Activated naive CD4-positive, alpha-beta T cell treated with anti-CD3 and anti-CD28 coated beads for 36 hours (primary cell): ENCODE measurements at regions not wholly inside any gene's neighbourhood (a gene's known extent, or its start where the extent isn't known, plus 50 kb on each side); places are given as distances from the start of the nearest gene placed in this dataset.

Experiments
- CTCF ChIA-PET: fragments of 350-600 bp; sonication (Branson Sonifier 250); formaldehyde crosslinking; loops from one replicate; lab custom pipeline; 2021; ENCODE audit warnings: antibody characterized with exemption; lab: Charles Lee
- DNase-seq: peaks from one replicate; pipeline ENCODE4 v3.0.0-alpha.2; 2020
- H3K27ac Mint-ChIP-seq: one replicate; pipeline ENCODE4 v1.8.0; 2021; ENCODE audit warnings: mild to moderate bottlenecking, mixed read lengths
- H3K27me3 Mint-ChIP-seq: one replicate; pipeline ENCODE4 v1.8.0; 2021; ENCODE audit warnings: low read depth, mixed read lengths
- H3K36me3 Mint-ChIP-seq: one replicate; pipeline ENCODE4 v1.8.0; 2021; ENCODE audit warnings: low read depth, mixed read lengths
- H3K4me1 Mint-ChIP-seq: one replicate; pipeline ENCODE4 v1.8.0; 2021; ENCODE audit warnings: low read depth, mixed read lengths
- H3K4me3 Mint-ChIP-seq: one replicate; pipeline ENCODE4 v1.8.0; 2021; ENCODE audit warnings: mild to moderate bottlenecking, moderate library complexity, mixed read lengths
- H3K9me3 Mint-ChIP-seq: one replicate; pipeline ENCODE4 v1.8.0; 2021; ENCODE audit warnings: mixed read lengths
- intact Hi-C: fragments of 100-400 bp; cut with micrococcal nuclease; formaldehyde crosslinking; loops from one replicate; pipeline ENCODE4 v1.15.1; 2023

DNA sequence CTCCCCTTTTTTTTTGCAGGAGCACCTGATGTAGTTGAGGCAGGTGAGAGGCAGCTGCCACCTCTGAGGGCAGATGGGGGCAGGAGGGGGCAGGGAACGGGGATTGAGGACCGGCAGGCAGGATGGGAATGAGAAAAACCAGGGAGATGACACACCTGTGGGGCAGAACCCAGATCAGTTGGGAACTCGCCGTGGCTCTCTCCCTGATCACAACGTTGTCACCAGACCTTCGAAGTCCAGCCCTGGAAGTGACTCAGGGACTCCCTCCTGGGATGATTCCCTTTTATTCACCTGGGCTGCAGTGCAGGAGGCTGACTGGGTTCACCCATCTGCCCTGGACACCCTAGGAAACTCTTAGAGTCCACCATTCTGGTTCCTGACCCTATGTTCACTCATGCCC, 127.2 kb downstream of the MXRA5 start:
- Mint-ChIP-seq H3K27ac (no peak overlapping the region), H3K9me3 (no peaks in the 10 kb centered on the region), H3K36me3 (no peaks in the 10 kb centered on the region), H3K27me3 (no peaks in the 10 kb centered on the region), H3K4me1 (no peaks in the 10 kb centered on the region), H3K4me3 (no peak overlapping the region)
- intact Hi-C loops = no loop called here
- DNase-seq = no peak
- CTCF ChIA-PET = no interaction called here

DNA sequence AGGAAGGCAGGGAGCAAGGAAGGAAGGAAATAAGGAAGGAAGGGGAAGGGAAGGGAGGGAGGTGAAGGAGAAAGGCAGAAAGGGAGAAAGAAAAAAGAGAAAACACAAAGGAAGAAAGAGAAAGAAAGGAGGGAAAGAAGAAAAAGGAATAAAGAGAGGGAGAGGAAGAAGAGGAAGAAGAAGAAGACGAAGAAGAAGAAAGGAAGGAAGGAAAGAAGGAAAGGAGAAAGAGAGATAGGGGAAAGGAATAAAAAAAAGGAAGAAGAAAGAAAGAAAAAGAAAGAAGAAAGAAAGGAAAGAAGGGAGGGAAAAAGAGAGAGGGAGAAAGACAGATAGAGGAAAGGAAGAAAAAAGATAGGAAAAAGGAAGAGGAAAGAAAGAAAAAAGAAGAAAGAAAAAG, 128.0 kb downstream of the MXRA5 start:
- Mint-ChIP-seq H3K4me3 (no peak overlapping the region), H3K27me3 (no peaks in the 10 kb centered on the region), H3K9me3 (no peaks in the 10 kb centered on the region), H3K27ac (no peak overlapping the region), H3K36me3 (no peaks in the 10 kb centered on the region), H3K4me1 (no peaks in the 10 kb centered on the region)
- no peak for DNase-seq
- intact Hi-C loops = no loop called here
- CTCF ChIA-PET = no interaction called here

DNA sequence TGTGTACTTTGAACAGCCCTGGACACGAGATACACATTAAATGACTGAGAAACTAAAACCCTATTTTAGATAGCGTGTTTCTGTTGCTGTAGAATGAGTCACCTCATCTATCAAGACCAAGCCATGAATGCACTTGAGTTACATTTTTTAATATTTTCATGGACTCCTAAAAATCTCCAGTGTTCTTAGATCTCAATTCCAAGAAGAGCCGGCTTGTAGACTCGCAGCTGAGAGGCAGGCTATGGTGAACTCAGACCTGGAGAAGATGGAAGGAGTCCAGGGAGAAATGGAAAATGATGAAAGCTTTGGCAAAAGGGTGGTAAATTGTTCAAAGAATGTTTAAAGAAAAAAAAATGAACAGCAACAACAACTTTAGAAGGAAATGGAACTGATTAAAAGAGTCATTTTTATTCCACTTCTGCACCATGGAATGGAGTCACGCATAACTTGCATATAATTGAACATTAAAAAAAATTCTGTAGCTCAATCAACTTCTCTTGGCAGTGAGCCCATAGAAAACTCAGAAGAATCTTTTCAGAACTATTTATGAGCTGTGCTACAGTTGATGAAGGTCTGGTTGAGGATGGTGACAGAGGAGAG, 129.8 kb downstream of the MXRA5 start:
- Mint-ChIP-seq H3K4me3 (no peak overlapping the region), H3K36me3 (no peaks in the 10 kb centered on the region), H3K4me1 (no peaks in the 10 kb centered on the region), H3K9me3 (no peaks in the 10 kb centered on the region), H3K27ac (no peak overlapping the region), H3K27me3 (no peaks in the 10 kb centered on the region)
- CTCF ChIA-PET = interaction anchor here (0.7 kb wide), 1 partner anchor 244 kb away, joined by 3 read pairs; no protein-coding TSS in a partner anchor
- DNase-seq = no peak
- intact Hi-C loops = no loop called here

DNA sequence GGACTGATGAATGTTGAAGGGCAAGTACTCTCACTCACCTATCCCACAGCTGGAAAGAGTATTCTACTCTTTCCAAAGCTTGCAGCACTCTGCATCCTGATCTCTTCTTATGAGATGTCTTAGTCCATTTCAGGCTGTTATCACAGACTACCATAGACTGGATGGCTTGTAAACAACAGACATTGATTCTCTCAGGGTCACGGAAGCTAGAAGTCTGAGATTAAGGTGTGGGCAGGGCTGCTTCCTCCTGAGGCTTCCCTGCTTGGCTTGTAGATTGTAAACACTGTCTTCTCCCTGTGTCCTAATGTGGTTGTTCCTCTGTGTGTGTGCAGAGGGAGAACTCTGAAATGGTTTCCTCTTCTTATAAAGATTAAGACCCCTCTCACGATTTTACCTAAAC, 131.2 kb downstream of the MXRA5 start:
- CTCF ChIA-PET = no interaction called here
- no peaks in the 10 kb centered on the region for H3K4me1 Mint-ChIP-seq
- no peaks in the 10 kb centered on the region for H3K9me3 Mint-ChIP-seq
- intact Hi-C loops = no loop called here
- no peaks in the 10 kb centered on the region for H3K36me3 Mint-ChIP-seq
- H3K4me3 Mint-ChIP-seq = no peak overlapping the region
- no peak overlapping the region for H3K27ac Mint-ChIP-seq
- DNase-seq = no peak
- H3K27me3 Mint-ChIP-seq = peaks cover 2% of the 10 kb centered on the region

DNA sequence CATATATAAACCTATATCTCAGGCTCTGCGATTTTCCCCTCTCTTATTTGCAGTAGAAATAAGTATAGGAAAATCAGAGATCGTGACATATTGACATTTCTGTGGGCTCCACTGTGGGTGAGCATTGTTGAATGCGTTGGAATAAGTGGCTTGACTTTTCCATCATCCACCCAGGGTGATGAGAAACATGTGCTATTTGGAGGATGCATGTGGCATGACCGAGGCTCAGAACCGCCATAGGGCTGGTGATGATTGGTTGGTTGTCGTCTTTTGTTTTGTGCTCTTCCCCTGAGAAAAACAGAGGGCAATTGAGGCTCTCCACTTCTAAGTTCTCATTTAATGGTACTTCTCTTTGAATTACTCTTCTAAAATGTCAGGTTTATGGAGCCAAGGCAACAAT, 140.1 kb downstream of the MXRA5 start:
- no peak for DNase-seq
- Mint-ChIP-seq H3K4me1 (no peaks in the 10 kb centered on the region), H3K36me3 (no peaks in the 10 kb centered on the region), H3K9me3 (no peaks in the 10 kb centered on the region), H3K27me3 (peaks cover 2% of the 10 kb centered on the region), H3K27ac (no peak overlapping the region), H3K4me3 (no peak overlapping the region)
- CTCF ChIA-PET = no interaction called here
- intact Hi-C loops = no loop called here

DNA sequence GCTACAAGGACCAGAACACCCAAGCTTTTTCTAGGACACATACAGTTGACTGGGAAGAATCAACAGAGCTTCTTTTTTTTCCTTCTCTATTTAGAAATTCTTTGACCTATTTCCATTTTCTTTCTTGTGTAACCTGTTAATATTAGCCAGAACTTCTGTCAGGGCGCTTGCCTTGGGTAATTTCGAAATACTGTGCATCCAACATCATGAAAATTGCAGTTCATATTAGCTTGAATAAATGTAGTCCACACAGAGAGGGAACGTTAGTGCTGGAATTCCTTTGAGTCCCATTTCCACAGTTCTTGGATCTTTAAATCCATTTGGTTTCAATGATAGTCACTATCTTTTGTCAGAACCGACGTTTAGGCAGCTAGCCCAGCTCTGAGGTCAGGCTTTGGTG, 141.8 kb downstream of the MXRA5 start:
- no peak overlapping the region for H3K27ac Mint-ChIP-seq

DNA sequence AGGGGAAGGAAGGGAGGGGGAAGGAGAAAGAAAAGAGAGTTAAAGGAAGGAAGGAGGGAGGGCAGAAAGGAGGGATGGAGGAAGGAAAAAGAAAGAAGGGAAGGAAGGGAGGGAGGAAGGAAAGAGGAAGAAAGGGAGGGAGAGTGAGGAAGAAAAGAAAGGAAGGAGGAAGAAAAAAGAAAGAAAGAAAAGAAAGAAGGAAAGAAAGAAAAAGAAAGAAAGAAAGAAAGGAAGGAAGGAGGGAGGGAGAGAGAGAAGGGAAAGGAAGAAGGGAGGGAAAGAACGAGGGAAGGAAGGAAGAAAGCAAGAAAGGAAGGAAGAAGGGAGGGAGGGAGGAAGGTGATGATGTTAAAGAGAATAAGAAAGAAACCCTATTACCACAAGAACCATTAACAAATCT, 150.6 kb downstream of the MXRA5 start:
- Mint-ChIP-seq H3K27ac (no peak overlapping the region), H3K36me3 (no peaks in the 10 kb centered on the region), H3K4me3 (no peak overlapping the region), H3K4me1 (no peaks in the 10 kb centered on the region), H3K27me3 (no peaks in the 10 kb centered on the region), H3K9me3 (peaks cover 7% of the 10 kb centered on the region)
- CTCF ChIA-PET = no interaction called here
- no peak for DNase-seq
- intact Hi-C loops = no loop called here

More for the DNA sequence above, 141.8 kb downstream of the MXRA5 start:
- H3K4me3 Mint-ChIP-seq = no peak overlapping the region
- H3K36me3 Mint-ChIP-seq = no peaks in the 10 kb centered on the region
- H3K27me3 Mint-ChIP-seq = no peaks in the 10 kb centered on the region
- intact Hi-C loops = no loop called here
- CTCF ChIA-PET = no interaction called here
- H3K4me1 Mint-ChIP-seq = no peaks in the 10 kb centered on the region
- DNase-seq = no peak
- no peaks in the 10 kb centered on the region for H3K9me3 Mint-ChIP-seq

DNA sequence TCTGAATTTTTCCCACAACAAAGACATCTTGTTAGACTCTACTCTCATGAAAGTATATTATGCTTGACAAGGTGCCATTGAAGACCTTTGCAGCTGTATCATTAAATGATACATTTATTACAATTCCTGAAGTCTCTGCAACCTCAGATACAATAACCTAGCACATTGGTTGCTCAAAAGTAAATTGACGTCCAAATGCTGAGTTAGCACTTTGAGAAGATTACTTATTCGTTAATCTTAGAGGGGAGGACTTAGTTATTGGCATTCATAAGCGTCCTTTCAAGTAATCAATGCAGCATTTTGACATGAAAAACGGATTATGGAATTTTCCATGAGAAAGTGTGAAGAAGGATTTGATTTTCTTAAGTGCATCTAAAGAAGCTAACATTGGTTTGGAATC, 151.6 kb downstream of the ARSF start:
- Mint-ChIP-seq H3K9me3 (peaks cover 5% of the 10 kb centered on the region), H3K4me1 (no peaks in the 10 kb centered on the region), H3K27me3 (no peaks in the 10 kb centered on the region), H3K36me3 (no peaks in the 10 kb centered on the region), H3K27ac (no peak overlapping the region), H3K4me3 (no peak overlapping the region)
- intact Hi-C loops = no loop called here
- DNase-seq = no peak
- CTCF ChIA-PET = no interaction called here

DNA sequence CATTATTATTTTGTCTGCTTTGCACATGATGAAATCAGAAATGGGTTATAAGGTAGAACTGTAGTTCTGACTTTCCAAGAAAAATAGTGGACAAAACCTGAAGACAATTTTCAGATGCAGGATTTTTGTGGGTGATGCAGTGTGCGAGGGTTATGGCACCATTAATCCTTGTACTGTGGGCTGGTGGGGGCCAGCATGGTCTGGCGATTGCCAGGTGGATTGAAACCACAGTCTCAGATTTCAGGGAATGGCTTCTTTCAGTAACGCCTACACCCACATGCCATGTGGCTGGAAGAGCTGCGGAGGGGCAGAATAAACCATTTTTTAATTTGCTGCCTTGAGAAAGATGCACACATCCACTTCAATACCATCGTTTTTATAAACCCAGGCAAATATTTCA, 150.5 kb downstream of the ARSF start:
- CTCF ChIA-PET = no interaction called here
- H3K4me3 Mint-ChIP-seq = no peak overlapping the region
- intact Hi-C loops = no loop called here
- no peak for DNase-seq
- no peaks in the 10 kb centered on the region for H3K4me1 Mint-ChIP-seq
- H3K36me3 Mint-ChIP-seq = no peaks in the 10 kb centered on the region
- H3K9me3 Mint-ChIP-seq = peaks cover 2% of the 10 kb centered on the region
- no peaks in the 10 kb centered on the region for H3K27me3 Mint-ChIP-seq
- no peak overlapping the region for H3K27ac Mint-ChIP-seq

DNA sequence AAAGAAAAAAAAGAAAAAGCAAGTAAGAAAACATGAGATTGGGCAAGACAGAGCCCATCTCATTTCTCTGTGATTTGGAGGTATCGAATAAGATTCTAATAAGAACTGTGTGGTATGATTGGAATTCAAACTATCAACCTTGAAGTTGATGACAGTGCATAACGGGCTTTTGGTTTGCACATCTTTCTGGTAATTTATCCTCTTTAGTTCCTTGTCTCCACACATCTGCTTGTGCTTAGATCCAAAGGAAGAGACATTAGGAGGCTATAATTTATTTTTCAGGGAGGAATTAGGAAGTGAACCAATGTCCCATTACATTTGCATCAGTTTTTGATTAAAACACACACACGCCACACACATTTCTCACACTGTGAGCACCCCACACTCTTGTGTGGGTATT, 149.9 kb downstream of the ARSF start:
- no peaks in the 10 kb centered on the region for H3K36me3 Mint-ChIP-seq
- no peak for DNase-seq
- H3K27ac Mint-ChIP-seq = no peak overlapping the region
- H3K4me1 Mint-ChIP-seq = no peaks in the 10 kb centered on the region
- H3K9me3 Mint-ChIP-seq = peaks cover 2% of the 10 kb centered on the region
- intact Hi-C loops = no loop called here
- no peak overlapping the region for H3K4me3 Mint-ChIP-seq
- H3K27me3 Mint-ChIP-seq = no peaks in the 10 kb centered on the region
- CTCF ChIA-PET = no interaction called here

DNA sequence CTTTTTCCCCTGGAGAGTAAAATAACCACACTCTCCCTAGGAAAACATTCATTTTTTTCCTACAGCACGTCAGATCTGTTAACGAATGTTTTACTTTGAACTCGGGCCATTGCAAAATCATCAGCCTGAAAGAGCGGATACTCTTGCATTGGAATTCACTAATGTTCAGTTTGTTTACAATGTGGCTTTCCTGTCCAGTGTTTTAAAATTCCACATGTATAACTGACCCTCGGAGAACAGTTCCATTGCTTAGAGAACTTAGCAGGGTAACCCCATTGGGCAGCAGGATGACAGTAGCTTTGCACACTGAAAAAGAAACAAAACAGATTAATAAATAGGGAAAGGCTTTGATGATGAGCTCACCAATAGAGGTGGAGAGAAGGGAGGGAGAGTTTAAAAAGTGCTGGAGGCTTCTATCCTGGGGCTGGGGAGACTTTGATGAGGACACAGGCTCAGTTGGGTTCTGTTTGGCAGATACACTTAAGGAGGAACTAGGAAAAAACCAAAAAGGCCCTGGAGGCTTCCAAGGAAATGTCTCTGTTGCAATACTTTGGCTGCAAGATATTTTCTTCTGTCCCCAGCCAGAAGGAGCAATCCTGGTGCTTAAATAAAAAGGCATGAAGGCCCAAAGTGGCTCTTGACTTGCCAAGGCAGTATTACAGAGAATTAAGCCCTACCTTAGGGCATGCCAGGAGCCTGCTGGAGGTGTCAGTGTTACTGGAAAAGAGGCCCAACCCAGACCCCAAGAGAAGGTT, 143.1 kb downstream of the ARSF start:
- Mint-ChIP-seq H3K27ac (no peak overlapping the region), H3K4me3 (no peak overlapping the region), H3K9me3 (no peaks in the 10 kb centered on the region), H3K36me3 (no peaks in the 10 kb centered on the region), H3K27me3 (no peaks in the 10 kb centered on the region), H3K4me1 (no peaks in the 10 kb centered on the region)
- intact Hi-C loops = no loop called here
- no peak for DNase-seq
- CTCF ChIA-PET = no interaction called here

DNA sequence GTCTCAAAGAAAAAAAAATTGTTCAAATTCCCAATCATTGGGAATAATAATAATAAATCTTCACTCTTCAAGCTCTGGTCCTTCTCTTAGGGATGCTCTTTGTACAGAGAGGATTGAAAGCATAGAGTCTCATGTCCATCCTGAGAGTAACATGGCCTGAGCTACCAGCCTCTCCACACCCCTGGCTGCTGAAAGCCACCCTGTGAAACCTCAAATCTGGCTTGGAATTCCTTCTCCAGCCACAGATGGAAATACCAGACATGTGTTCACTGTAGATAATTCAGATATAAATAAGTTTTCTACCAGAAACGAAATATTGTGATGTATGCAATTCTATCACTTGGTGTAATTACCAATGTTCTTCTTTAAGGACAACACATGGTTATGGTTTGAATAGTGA, 140.6 kb downstream of the ARSF start:
- intact Hi-C loops = no loop called here
- Mint-ChIP-seq H3K4me1 (no peaks in the 10 kb centered on the region), H3K27ac (no peak overlapping the region), H3K9me3 (no peaks in the 10 kb centered on the region), H3K4me3 (no peak overlapping the region), H3K27me3 (peaks cover under 1% of the 10 kb centered on the region), H3K36me3 (no peaks in the 10 kb centered on the region)
- CTCF ChIA-PET = no interaction called here
- DNase-seq = no peak

DNA sequence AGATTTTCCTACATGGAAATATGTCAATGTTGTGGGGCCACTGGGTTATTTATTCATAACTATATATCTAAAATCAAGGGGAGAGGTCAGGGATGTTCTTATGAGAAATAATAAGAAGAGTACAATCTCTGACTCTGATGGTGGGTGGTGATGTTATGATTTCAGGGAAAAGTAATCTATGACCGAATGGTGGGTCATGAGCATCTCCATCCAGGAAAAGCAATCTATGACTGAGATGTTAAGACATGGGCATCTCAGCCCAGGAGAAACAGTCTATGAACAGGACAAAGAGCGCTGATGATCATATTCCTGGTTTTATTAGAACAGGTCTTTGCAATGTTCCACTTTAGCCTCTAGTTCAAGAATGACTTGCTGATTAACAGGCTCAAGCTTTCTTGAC, 137.1 kb downstream of the ARSF start:
- H3K4me3 Mint-ChIP-seq = no peak overlapping the region
- H3K9me3 Mint-ChIP-seq = no peaks in the 10 kb centered on the region
- intact Hi-C loops = no loop called here
- no peaks in the 10 kb centered on the region for H3K4me1 Mint-ChIP-seq
- H3K27ac Mint-ChIP-seq = no peak overlapping the region
- peaks cover 4% of the 10 kb centered on the region for H3K27me3 Mint-ChIP-seq
- CTCF ChIA-PET = no interaction called here
- H3K36me3 Mint-ChIP-seq = no peaks in the 10 kb centered on the region
- DNase-seq = no peak
